ENCODE measurements at regions not wholly inside any gene's neighbourhood (a gene's known extent, or its start where the extent isn't known, plus 50 kb on each side); places are given as distances from the start of the nearest gene placed in this dataset.

DNA sequence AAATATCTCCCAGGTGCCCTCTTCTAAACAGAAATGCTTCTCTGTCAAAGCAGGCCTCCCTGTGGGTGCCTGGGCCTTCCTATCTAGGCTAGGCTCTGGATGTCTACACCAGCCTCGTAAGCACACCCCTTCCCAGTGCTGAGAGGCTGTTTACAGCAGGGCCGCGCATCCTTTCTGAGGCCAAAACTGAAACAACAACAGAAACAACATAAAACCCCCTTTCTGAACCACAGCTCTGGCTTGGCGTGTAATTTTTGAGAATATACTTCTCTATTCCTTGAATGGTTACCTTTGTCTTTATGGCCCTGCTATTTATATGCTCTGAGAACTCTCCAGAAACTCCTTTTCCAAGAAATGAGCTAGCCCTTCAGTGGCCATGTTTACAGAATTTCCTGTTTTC lies 118.4 kb downstream of the BCL2L11 start:
- H3K4me3 ChIP-seq, result no peak overlapping the region
- TF ChIP-seq, protein P1, sequence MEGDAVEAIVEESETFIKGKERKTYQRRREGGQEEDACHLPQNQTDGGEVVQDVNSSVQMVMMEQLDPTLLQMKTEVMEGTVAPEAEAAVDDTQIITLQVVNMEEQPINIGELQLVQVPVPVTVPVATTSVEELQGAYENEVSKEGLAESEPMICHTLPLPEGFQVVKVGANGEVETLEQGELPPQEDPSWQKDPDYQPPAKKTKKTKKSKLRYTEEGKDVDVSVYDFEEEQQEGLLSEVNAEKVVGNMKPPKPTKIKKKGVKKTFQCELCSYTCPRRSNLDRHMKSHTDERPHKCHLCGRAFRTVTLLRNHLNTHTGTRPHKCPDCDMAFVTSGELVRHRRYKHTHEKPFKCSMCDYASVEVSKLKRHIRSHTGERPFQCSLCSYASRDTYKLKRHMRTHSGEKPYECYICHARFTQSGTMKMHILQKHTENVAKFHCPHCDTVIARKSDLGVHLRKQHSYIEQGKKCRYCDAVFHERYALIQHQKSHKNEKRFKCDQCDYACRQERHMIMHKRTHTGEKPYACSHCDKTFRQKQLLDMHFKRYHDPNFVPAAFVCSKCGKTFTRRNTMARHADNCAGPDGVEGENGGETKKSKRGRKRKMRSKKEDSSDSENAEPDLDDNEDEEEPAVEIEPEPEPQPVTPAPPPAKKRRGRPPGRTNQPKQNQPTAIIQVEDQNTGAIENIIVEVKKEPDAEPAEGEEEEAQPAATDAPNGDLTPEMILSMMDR (IDR thresholded peaks at IDR 0.05), result no peak
- H3K27ac ChIP-seq, result no peak overlapping the region
- DNase-seq (ENCODE audit: low spot score), result no peak

DNA sequence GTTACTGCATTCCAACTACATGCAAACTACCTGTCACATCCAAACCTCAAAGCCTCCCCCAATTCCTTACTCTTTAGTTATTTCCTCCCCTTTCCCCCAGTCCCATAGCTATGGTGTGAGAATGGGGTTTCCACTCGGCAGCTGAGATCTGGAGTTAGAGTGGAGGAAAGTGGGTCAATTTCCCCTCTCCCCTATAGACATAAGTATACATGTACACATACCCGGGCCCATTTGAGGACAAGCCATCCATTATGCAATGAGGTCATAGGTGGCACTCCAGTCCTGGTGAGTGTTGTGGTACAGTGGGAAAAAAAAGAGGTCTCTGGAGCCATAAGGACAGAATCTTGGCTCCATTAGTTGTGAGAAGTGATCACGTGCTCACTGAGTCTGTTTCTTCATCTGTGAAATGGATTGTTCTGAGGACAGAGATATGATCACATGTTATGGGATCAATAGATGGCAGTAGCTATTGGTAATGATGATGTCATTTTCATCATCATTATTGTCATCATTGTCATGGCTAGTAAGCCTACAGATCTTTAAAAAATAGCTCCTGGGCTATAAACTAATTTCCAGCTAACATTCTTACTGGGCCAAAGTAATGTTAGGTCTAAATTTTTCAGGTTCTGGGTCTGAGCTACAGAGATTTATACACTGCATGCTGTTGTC lies 119.0 kb downstream of the BCL2L11 start:
- H3K27ac ChIP-seq, result no peak overlapping the region
- H3K4me3 ChIP-seq, result no peak overlapping the region
- DNase-seq (ENCODE audit: low spot score), result no peak
- TF ChIP-seq, protein P1 (IDR thresholded peaks at IDR 0.05), result no peak

DNA sequence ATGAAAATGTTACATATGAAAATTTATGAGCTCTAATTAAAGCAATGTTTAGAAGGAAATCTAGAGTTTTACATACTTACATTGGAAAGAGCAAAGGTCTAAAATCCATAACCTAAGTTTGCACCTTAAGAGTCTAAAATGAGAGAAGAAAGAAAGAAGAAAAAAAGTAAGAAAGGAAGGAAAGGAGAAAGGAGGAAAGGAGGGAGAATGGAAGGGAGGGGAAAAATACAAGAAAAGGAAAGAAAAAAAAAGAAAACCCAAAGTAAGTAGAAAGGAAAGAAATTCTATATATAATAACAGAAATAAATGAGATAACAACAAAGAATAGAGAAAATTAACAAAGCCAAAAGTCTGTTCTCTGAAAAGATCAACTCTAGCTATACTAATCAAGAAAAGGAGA lies 122.6 kb downstream of the BCL2L11 start:
- TF ChIP-seq, protein P1 (IDR thresholded peaks at IDR 0.05), result no peak
- H3K4me3 ChIP-seq, result no peak overlapping the region
- DNase-seq (ENCODE audit: low spot score), result no peak
- H3K27ac ChIP-seq, result no peak overlapping the region

DNA sequence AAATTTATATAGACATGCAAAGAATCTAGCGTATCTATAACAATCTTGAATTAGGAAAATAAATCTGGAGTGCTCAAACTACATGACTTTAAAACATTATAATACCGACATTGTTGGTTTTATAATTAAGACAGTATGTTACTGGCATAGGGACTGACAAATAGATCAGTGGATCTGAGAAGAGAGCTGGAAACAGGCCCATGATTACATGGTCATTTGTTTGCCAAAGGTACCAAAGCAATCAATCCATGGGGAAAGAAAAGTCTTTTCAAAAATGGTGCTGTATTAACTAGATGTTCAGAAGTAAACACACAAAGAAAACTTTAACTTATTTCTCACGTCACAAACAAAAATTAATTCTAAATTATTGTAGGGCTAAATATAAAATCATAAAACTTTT lies 124.2 kb downstream of the BCL2L11 start:
- TF ChIP-seq, protein P1 (IDR thresholded peaks at IDR 0.05), result no peak
- H3K27ac ChIP-seq, result no peak overlapping the region

DNA sequence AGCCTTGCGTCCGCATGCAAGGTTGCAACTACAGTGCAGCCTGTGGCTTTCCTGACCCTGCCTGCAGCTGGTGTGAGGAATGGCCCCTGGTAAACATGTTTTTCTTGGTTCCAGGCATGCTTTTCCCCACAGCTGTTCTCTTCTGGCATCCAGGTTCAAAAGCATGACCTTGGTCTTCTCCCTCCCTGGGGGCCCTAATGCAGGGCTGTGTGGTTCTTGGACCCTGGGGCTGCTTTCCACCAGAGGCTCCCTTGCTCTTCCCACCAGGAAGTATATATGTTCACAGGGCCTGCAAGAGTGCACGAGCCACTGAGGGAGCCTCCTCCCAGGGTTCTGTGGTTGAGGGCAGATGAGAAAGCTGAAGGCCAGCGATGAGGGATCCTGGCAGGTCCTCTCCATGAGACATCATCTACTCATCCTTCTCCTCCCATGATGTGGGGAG lies 125.9 kb downstream of the BCL2L11 start:
- no peak for DNase-seq (ENCODE audit: low spot score)
- Histone ChIP-seq H3K4me3 (no peak overlapping the region), H3K27ac (no peak overlapping the region)
- TF ChIP-seq, protein P1 (IDR thresholded peaks at IDR 0.05), result no peak

More for the DNA sequence above, 124.2 kb downstream of the BCL2L11 start:
- no peak for DNase-seq (ENCODE audit: low spot score)
- H3K4me3 ChIP-seq, result no peak overlapping the region

DNA sequence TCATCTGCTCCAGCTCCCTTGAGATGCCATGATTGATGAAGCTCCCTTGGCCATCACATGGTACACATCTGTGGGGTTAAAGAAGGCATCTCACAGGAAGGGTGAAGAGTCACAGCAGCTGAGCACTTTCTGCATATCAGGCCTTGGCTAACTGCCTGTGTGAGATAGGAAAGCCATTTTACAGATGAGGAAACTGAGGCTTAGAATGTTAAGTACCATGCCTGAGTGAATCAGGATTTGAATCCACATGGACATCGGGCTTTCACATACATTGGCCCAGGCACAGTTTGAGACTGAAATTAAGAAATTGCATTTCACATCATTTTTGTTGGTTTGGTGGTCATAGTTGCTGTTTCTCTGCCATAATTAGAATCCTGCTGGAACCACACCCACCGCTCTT lies 126.8 kb downstream of the BCL2L11 start:
- H3K27ac ChIP-seq, result no peak overlapping the region
- no peak overlapping the region for H3K4me3 ChIP-seq
- TF ChIP-seq, protein P1 (IDR thresholded peaks at IDR 0.05), result no peak
- DNase-seq (ENCODE audit: low spot score), result no peak

DNA sequence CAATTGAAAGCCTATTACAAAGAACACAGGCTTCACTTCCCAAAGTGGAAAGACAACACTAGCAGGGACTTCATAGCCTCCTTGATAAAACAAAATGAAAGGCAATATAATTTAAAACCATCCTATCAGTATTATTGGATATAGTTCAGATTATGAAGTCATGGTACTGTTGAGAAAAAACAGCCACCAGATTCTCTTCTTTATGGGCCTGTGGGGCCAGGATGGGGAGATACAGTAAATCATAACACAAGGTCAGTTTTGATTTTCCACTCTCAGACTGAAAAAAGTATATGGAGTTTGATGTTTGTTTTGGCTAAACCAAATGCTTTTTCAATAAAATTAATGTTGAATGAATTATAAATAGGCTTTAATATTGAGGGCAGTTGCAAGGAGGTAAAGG lies 129.1 kb downstream of the BCL2L11 start:
- Histone ChIP-seq H3K4me3 (no peak overlapping the region), H3K27ac (no peak overlapping the region)
- TF ChIP-seq, protein P1 (IDR thresholded peaks at IDR 0.05), result no peak
- no peak for DNase-seq (ENCODE audit: low spot score)

Measured in coronary artery (tissue), 2 donors.